Peyer's patch (tissue), 4 donors: ENCODE measurements at regions not wholly inside any gene's neighbourhood (a gene's known extent, or its start where the extent isn't known, plus 50 kb on each side); places are given as distances from the start of the nearest gene placed in this dataset.

Source experiments
- POLR2A ChIP-seq, 2 donors: fragments of 450-650 bp; IDR thresholded peaks; one replicate each; pipeline ENCODE4 v1.5.1; 2017; ENCODE audit warnings: antibody characterized with exemption in 2 of 2, mild to moderate bottlenecking in 2 of 2, moderate library complexity in 2 of 2
- TF ChIP-seq, protein P1 (sequence below), 6 experiments: fragments of 450-650 bp in 4 of 6; fragments of 200-600 bp in 2 of 6; sonication (generic) in 1 of 6; IDR thresholded peaks; one replicate each; pipeline ENCODE4 v1.5.1; 2017 to 2019; ENCODE audit warnings: antibody characterized with exemption in 6 of 6, mild to moderate bottlenecking in 3 of 6, moderate library complexity in 1 of 6

GRCh38 chr15:97592778-97593177 is 367.7 kb upstream of the ARRDC4 start:
- TF ChIP-seq, protein P1, sequence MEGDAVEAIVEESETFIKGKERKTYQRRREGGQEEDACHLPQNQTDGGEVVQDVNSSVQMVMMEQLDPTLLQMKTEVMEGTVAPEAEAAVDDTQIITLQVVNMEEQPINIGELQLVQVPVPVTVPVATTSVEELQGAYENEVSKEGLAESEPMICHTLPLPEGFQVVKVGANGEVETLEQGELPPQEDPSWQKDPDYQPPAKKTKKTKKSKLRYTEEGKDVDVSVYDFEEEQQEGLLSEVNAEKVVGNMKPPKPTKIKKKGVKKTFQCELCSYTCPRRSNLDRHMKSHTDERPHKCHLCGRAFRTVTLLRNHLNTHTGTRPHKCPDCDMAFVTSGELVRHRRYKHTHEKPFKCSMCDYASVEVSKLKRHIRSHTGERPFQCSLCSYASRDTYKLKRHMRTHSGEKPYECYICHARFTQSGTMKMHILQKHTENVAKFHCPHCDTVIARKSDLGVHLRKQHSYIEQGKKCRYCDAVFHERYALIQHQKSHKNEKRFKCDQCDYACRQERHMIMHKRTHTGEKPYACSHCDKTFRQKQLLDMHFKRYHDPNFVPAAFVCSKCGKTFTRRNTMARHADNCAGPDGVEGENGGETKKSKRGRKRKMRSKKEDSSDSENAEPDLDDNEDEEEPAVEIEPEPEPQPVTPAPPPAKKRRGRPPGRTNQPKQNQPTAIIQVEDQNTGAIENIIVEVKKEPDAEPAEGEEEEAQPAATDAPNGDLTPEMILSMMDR (IDR thresholded peaks at IDR 0.05) = no peak
- no peak for TF ChIP-seq POLR2A (IDR thresholded peaks at IDR 0.05)
